ENCODE measurements at regions not wholly inside any gene's neighbourhood (a gene's known extent, or its start where the extent isn't known, plus 50 kb on each side); places are given as distances from the start of the nearest gene placed in this dataset.
"Not testable (repeated sequence)": the region's sequence is repeated elsewhere in the genome, so short reads cannot be mapped to it uniquely, and the experiment has no call there.

- no peaks in the 10 kb centered on the region for H3K27me3 ChIP-seq (ENCODE audit: control insufficient read depth in 4 of 4, insufficient read depth in 4 of 4, low read length in 3 of 4)
- H3K9ac ChIP-seq (ENCODE audit: low read depth in 1 of 2, low read length in 2 of 2) = no peak overlapping the region
- no peak overlapping the region for H3K4me3 ChIP-seq (ENCODE audit: low read depth in 1 of 3, low read length in 3 of 3)
- H3K4me1 ChIP-seq (ENCODE audit: control insufficient read depth in 4 of 4, insufficient read depth in 4 of 4, low read length in 3 of 4) = no peaks in the 10 kb centered on the region
- no peak for DNase-seq (ENCODE audit: low spot score)
- no peak overlapping the region for H3K27ac ChIP-seq (ENCODE audit: low read depth in 1 of 2, low read length in 2 of 2)
- no peak for TF ChIP-seq ZBTB33 (IDR thresholded peaks at IDR 0.05)
- TF ChIP-seq FOXA2 (IDR thresholded peaks at IDR 0.05) = no peak
- no peak for TF ChIP-seq REST (IDR thresholded peaks at IDR 0.05)
- no peak for TF ChIP-seq HNF4A (conservative IDR thresholded peaks at IDR 0.05)
- no peak for TF ChIP-seq EGR1 (IDR thresholded peaks at IDR 0.05; ENCODE audit: low read depth in 2 of 2)
- TF ChIP-seq NR2F2 (IDR thresholded peaks at IDR 0.05) = no peak
- no peak for TF ChIP-seq HNF4G (IDR thresholded peaks at IDR 0.05)
- TF ChIP-seq TAF1 (conservative IDR thresholded peaks at IDR 0.05) = no peak
- no peak for TF ChIP-seq FOXA1 (IDR thresholded peaks at IDR 0.05)
- no peak for TF ChIP-seq ATF3 (IDR thresholded peaks at IDR 0.05)
- TF ChIP-seq CTCF (IDR thresholded peaks at IDR 0.05; ENCODE audit: low read depth, low read length, missing input control) = no peak
- TF ChIP-seq YY1 (IDR thresholded peaks at IDR 0.05) = no peak
- TF ChIP-seq SP1 (IDR thresholded peaks at IDR 0.05) = no peak
- H3K9me3 ChIP-seq (ENCODE audit: control insufficient read depth in 4 of 4, low read length in 3 of 4) = no peaks in the 10 kb centered on the region
- no peaks in the 10 kb centered on the region for H3K36me3 ChIP-seq (ENCODE audit: control insufficient read depth in 4 of 4, insufficient read depth in 3 of 4, low read depth in 1 of 4, low read length in 3 of 4)
Observed at GRCh38 chr2:209308415-209308814, 115.4 kb upstream of the MAP2 start.

GRCh38 chr2:209311948-209312347, 111.9 kb upstream of the MAP2 start:
- no peak overlapping the region for H3K4me3 ChIP-seq (ENCODE audit: low read depth in 1 of 3, low read length in 3 of 3)
- no peak overlapping the region for H3K9ac ChIP-seq (ENCODE audit: low read depth in 1 of 2, low read length in 2 of 2)
- no peaks in the 10 kb centered on the region for H3K4me1 ChIP-seq (ENCODE audit: control insufficient read depth in 4 of 4, insufficient read depth in 4 of 4, low read length in 3 of 4)
- no peaks in the 10 kb centered on the region for H3K36me3 ChIP-seq (ENCODE audit: control insufficient read depth in 4 of 4, insufficient read depth in 3 of 4, low read depth in 1 of 4, low read length in 3 of 4)
- WGBS = 60% methylated on average over 2 of the region's 2 CpGs
- H3K27ac ChIP-seq (ENCODE audit: low read depth in 1 of 2, low read length in 2 of 2) = no peak overlapping the region
- H3K27me3 ChIP-seq (ENCODE audit: control insufficient read depth in 4 of 4, insufficient read depth in 4 of 4, low read length in 3 of 4) = no peaks in the 10 kb centered on the region
- TF ChIP-seq JUND (IDR thresholded peaks at IDR 0.05) (no peak), HNF4A (conservative IDR thresholded peaks at IDR 0.05) (no peak), REST (IDR thresholded peaks at IDR 0.05) (no peak), FOXA1 (IDR thresholded peaks at IDR 0.05) (no peak)
- H3K9me3 ChIP-seq (ENCODE audit: control insufficient read depth in 4 of 4, low read length in 3 of 4) = no peaks in the 10 kb centered on the region
- DNase-seq (ENCODE audit: low spot score) = no peak

GRCh38 chr2:209312450-209312849, 111.4 kb upstream of the MAP2 start:
- H3K9me3 ChIP-seq (ENCODE audit: control insufficient read depth in 4 of 4, low read length in 3 of 4); H3K27ac ChIP-seq (ENCODE audit: low read depth in 1 of 2, low read length in 2 of 2); H3K36me3 ChIP-seq (ENCODE audit: control insufficient read depth in 4 of 4, insufficient read depth in 3 of 4, low read depth in 1 of 4, low read length in 3 of 4); H3K4me1 ChIP-seq (ENCODE audit: control insufficient read depth in 4 of 4, insufficient read depth in 4 of 4, low read length in 3 of 4); DNase-seq (ENCODE audit: low spot score); H3K4me3 ChIP-seq (ENCODE audit: low read depth in 1 of 3, low read length in 3 of 3); H3K9ac ChIP-seq (ENCODE audit: low read depth in 1 of 2, low read length in 2 of 2); H3K27me3 ChIP-seq (ENCODE audit: control insufficient read depth in 4 of 4, insufficient read depth in 4 of 4, low read length in 3 of 4): not testable (repeated sequence)
- 60% methylated on average over 1 of the region's 1 CpG for WGBS
